IMR-90 (cell line): ENCODE measurements at regions not wholly inside any gene's neighbourhood (a gene's known extent, or its start where the extent isn't known, plus 50 kb on each side); places are given as distances from the start of the nearest gene placed in this dataset.

Experiments
- ATAC-seq: fragments of 200-7000 bp; cut with Tn5 transposase; 2 replicates; pipeline ENCODE4 v1.9.1; 2020; ENCODE audit warnings: low read depth, mild to moderate bottlenecking, moderate library complexity
- BruUV-seq: library from RNA; stranded (reverse); fragments of 400-500 nt; replicated peaks from 2 replicates; lab custom pipeline; 2021; lab: Mats Ljungman, UMichigan
- CTCF ChIA-PET: fragments of 300-600 bp; formaldehyde crosslinking; extraction: SDS; loops from one replicate; lab custom pipeline; 2021; ENCODE audit warnings: antibody characterized with exemption; lab: Yijun Ruan, JAX
- POLR2A ChIA-PET: fragments of 300-600 bp; sonication (Branson Sonifier 250); formaldehyde crosslinking; loops from one replicate; lab custom pipeline; 2022; ENCODE audit warnings: antibody characterized with exemption; ENCODE audit not compliant: unreplicated experiment; lab: Charles Lee
- DNase-seq: peaks from one replicate; pipeline ENCODE4 v3.0.0; 2013
- H2AFZ ChIP-seq: replicated peaks from 2 replicates; pipeline ENCODE3; 2013; ENCODE audit warnings: low read length, mild to moderate bottlenecking; ENCODE audit not compliant: poor library complexity
- H2AK5ac ChIP-seq: 2 replicates; pipeline ENCODE4 v1.6.1; 2013; ENCODE audit warnings: low read depth, low read length, inconsistent platforms
- H2AK9ac ChIP-seq: replicated peaks from 2 replicates; pipeline ENCODE3; 2013; ENCODE audit warnings: mild to moderate bottlenecking, low read depth, low read length, moderate library complexity; ENCODE audit not compliant: poor library complexity
- H2BK120ac ChIP-seq: 2 replicates; pipeline ENCODE4 v1.6.1; 2013; ENCODE audit warnings: low read depth, low read length, inconsistent platforms
- H2BK15ac ChIP-seq: 3 replicates; pipeline ENCODE4 v1.6.1; 2013; ENCODE audit warnings: low read depth, low read length, inconsistent platforms
- H2BK20ac ChIP-seq: 2 replicates; pipeline ENCODE4 v1.6.1; 2013; ENCODE audit warnings: low read depth, mild to moderate bottlenecking, inconsistent platforms, low read length, moderate library complexity
- H2BK5ac ChIP-seq: 2 replicates; pipeline ENCODE4 v1.6.1; 2013; ENCODE audit warnings: mild to moderate bottlenecking, low read depth, low read length, inconsistent platforms; ENCODE audit not compliant: poor library complexity, severe bottlenecking
- H3K14ac ChIP-seq: replicated peaks from 2 replicates; pipeline ENCODE4 v1.6.1; 2013; ENCODE audit warnings: low read depth, low read length, inconsistent platforms
- H3K18ac ChIP-seq: 2 replicates; pipeline ENCODE4 v1.6.1; 2013; ENCODE audit warnings: low read depth, low read length, control low read depth
- H3K23ac ChIP-seq: 2 replicates; pipeline ENCODE4 v1.6.1; 2013; ENCODE audit warnings: low read depth, low read length, inconsistent platforms
- H3K27ac ChIP-seq: 2 replicates; pipeline ENCODE4 v1.5.1; 2013; ENCODE audit warnings: mild to moderate bottlenecking, control low read depth, low read length; ENCODE audit not compliant: insufficient read depth
- H3K27me3 ChIP-seq: 2 replicates; pipeline ENCODE4 v1.6.1; 2013; ENCODE audit warnings: low read length; ENCODE audit not compliant: control insufficient read depth, insufficient read depth
- H3K36me3 ChIP-seq: 2 replicates; pipeline ENCODE4 v1.6.1; 2013; ENCODE audit warnings: low read length, mixed read lengths; ENCODE audit not compliant: control insufficient read depth, insufficient read depth
- H3K4ac ChIP-seq: 2 replicates; pipeline ENCODE4 v1.6.1; 2013; ENCODE audit warnings: low read depth, low read length, inconsistent platforms
- H3K4me1 ChIP-seq: 2 replicates; pipeline ENCODE4 v1.6.1; 2013; ENCODE audit warnings: low read length, mixed read lengths; ENCODE audit not compliant: control insufficient read depth, insufficient read depth
- H3K4me2 ChIP-seq: 2 replicates; pipeline ENCODE4 v1.6.1; 2013; ENCODE audit warnings: low read depth, mild to moderate bottlenecking, control low read depth, low read length, moderate library complexity
- H3K4me3 ChIP-seq: 2 replicates; pipeline ENCODE4 v1.5.1; 2013; ENCODE audit warnings: low read depth, mild to moderate bottlenecking, control low read depth, low read length, moderate library complexity; ENCODE audit not compliant: insufficient read depth
- H3K56ac ChIP-seq: 2 replicates; pipeline ENCODE4 v1.6.1; 2013; ENCODE audit warnings: low read length, inconsistent platforms; ENCODE audit not compliant: insufficient read depth; ENCODE audit errors: extremely low read depth
- H3K79me1 ChIP-seq, 2 experiments: 2 replicates each; pipeline ENCODE4 v1.6.1; 2013; ENCODE audit warnings: low read length in 2 of 2, inconsistent platforms in 1 of 2, low read depth in 1 of 2
- H3K9ac ChIP-seq: 2 replicates; pipeline ENCODE4 v1.6.1; 2013; ENCODE audit warnings: low read depth, low read length, control low read depth
- H3K9me1 ChIP-seq: 2 replicates; pipeline ENCODE4 v1.6.1; 2013; ENCODE audit warnings: low read length, inconsistent platforms; ENCODE audit not compliant: insufficient read depth
- H3K9me3 ChIP-seq: 2 replicates; pipeline ENCODE4 v1.6.1; 2013; ENCODE audit warnings: low read length; ENCODE audit not compliant: control insufficient read depth, insufficient read depth
- H4K20me1 ChIP-seq: 2 replicates; pipeline ENCODE4 v1.6.1; 2013; ENCODE audit warnings: low read length, inconsistent platforms; ENCODE audit not compliant: insufficient read depth
- H4K5ac ChIP-seq: 2 replicates; pipeline ENCODE4 v1.6.1; 2013; ENCODE audit warnings: mild to moderate bottlenecking, low read depth, low read length, control low read depth
- H4K8ac ChIP-seq, 2 experiments: 2 replicates each; pipeline ENCODE4 v1.6.1; 2013; ENCODE audit warnings: low read depth in 2 of 2, low read length in 2 of 2, control low read depth in 1 of 2, inconsistent platforms in 1 of 2
- H4K91ac ChIP-seq: 2 replicates; pipeline ENCODE4 v1.6.1; 2013; ENCODE audit warnings: low read depth, low read length, inconsistent platforms; ENCODE audit not compliant: insufficient read depth
- BHLHE40 ChIP-seq: fragments of 150-350 bp; IDR thresholded peaks from 2 replicates; pipeline ENCODE4 v1.6.1; 2016; ENCODE audit warnings: mild to moderate bottlenecking, low read depth, low read length
- CEBPB ChIP-seq: IDR thresholded peaks from 2 replicates; pipeline ENCODE4 v1.6.1; 2012; ENCODE audit warnings: low read depth, low read length, improper control_type of control experiment
- CHD1 ChIP-seq: IDR thresholded peaks from 2 replicates; pipeline ENCODE4 v1.6.1; 2012; ENCODE audit warnings: low read depth, low read length, improper control_type of control experiment
- MXI1 ChIP-seq: IDR thresholded peaks from 2 replicates; pipeline ENCODE4 v1.6.1; 2012; ENCODE audit warnings: low read depth, mild to moderate bottlenecking, low read length, moderate library complexity, borderline replicate concordance
- RAD21 ChIP-seq: IDR thresholded peaks from 2 replicates; pipeline ENCODE4 v1.6.1; 2012; ENCODE audit warnings: low read length, improper control_type of control experiment
- RCOR1 ChIP-seq: IDR thresholded peaks from 2 replicates; pipeline ENCODE4 v1.6.1; 2012; ENCODE audit warnings: mild to moderate bottlenecking, low read length, improper control_type of control experiment; ENCODE audit not compliant: insufficient replicate concordance
- WGBS, 2 experiments: methylation state at CpG; one replicate each; pipeline versions ENCODE4 v1.1.5 to v1.1.7; 2013; ENCODE audit warnings: missing lambda C conversion rate in 2 of 2; ENCODE audit not compliant: insufficient read length in 1 of 2; ENCODE audit errors: extremely low coverage in 2 of 2; 5-methylcytosine and 5-hydroxymethylcytosine counted together
- dilution Hi-C: fragments of 300-500 bp; cut with HindIII; formaldehyde crosslinking; loops from one replicate; pipeline ENCODE4 v1.14.3; 2018; ENCODE audit warnings: low sequenced_read_pairs; ENCODE audit not compliant: unreplicated experiment
- in situ Hi-C: fragments of 300-500 bp; cut with MboI; formaldehyde crosslinking; loops from 3 replicates; pipeline ENCODE4 v1.14.3; 2019; ENCODE audit warnings: low sequenced_read_pairs, inconsistent platforms, mixed read lengths
- intact Hi-C: fragments of 100-400 bp; cut with micrococcal nuclease; formaldehyde crosslinking; loops from 2 replicates; pipeline ENCODE4 v1.10.0; 2022

DNA sequence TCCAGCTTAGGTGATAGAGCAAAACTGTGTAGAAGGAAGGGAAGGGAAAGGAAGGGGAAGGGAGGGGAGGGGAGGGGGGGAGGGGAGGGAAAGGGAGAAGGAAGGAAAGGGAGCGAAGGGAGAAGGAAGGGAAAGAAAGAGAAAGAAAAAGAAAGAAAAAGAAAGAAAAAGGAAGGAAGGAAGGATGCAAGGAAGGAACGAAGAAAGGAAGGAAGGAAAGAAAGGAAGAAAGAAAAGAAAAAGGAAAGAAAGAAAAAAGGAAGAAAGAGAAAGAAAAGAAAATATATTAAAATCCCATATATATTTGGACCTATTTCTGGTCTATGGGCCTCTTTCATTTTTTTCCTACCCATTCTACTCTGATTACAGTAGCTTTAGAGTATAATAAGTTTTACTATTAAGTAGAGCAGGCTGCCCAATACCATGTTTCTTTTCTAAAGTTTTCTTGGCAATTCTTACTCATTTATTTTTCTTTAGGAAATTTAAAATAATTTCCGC lies 229.1 kb downstream of the AUH start:
- Histone ChIP-seq H4K5ac (peak overlapping the region; percentile 36), H3K4me1 (peaks cover 13% of the 10 kb centered on the region), H2AK9ac (no peak overlapping the region), H3K4ac (peak overlapping the region; percentile 85), H2BK120ac (peak overlapping the region; percentile 96), H3K79me1 (peaks cover 2 to 28% of the 10 kb centered on the region in 2 experiments; a peak in 2 of 4 replicates), H4K91ac (peak overlapping the region; percentile 96; the same call in 1 of the 2 replicates), H2BK5ac (peak overlapping the region; percentile 96), H3K23ac (no peak overlapping the region), H2BK15ac (no peak overlapping the region), H3K14ac (peak overlapping the region; percentile 50; the same call in 1 of the 2 replicates), H3K9me1 (peaks cover 5% of the 10 kb centered on the region), H3K18ac (peak overlapping the region; percentile 83), H2AK5ac (peak overlapping the region; percentile 88), H2AFZ (no peak overlapping the region), H3K4me2 (no peak overlapping the region), H3K27me3 (no peaks in the 10 kb centered on the region), H3K4me3 (no peak overlapping the region), H2BK20ac (peak overlapping the region; percentile 71; the same call in 1 of the 2 replicates), H3K36me3 (no peaks in the 10 kb centered on the region), H3K9ac (no peak overlapping the region), H4K20me1 (no peaks in the 10 kb centered on the region), H3K27ac (peak overlapping the region; percentile 83), H4K8ac (peak overlapping the region; percentile 77 to 92; a peak in 3 of 4 replicates), H3K56ac (no peak overlapping the region), H3K9me3 (no peaks in the 10 kb centered on the region)
- in situ Hi-C loops (no loop called here), dilution Hi-C loops (no loop called here), intact Hi-C loops (loop anchor here (5.0 kb wide), 1 partner anchor 60 kb away; no protein-coding TSS in a partner anchor)
- POLR2A ChIA-PET: no interaction called here
- WGBS, 2 experiments: 100% methylated on average over 1 of the region's 3 CpGs; no CpG with 5 or more reads in 1 of the 2 experiments
- TF ChIP-seq RCOR1: no peak
- TF ChIP-seq MXI1: no peak
- TF ChIP-seq BHLHE40: no peak
- no peak for TF ChIP-seq CEBPB
- TF ChIP-seq RAD21: no peak
- no peak for TF ChIP-seq CHD1
- CTCF ChIA-PET: no interaction called here
- ATAC-seq (no peak), DNase-seq (no peak)
- no TSS peak for BruUV-seq
